Jurkat, Clone E6-1 (cell line): ENCODE measurements at regions not wholly inside any gene's neighbourhood (a gene's known extent, or its start where the extent isn't known, plus 50 kb on each side); places are given as distances from the start of the nearest gene placed in this dataset.
"Not testable (repeated sequence)": the region's sequence is repeated elsewhere in the genome, so short reads cannot be mapped to it uniquely, and the experiment has no call there.

Source experiments
- DNase-seq: peaks from one replicate; pipeline ENCODE4 v3.0.0-alpha.2; 2011; ENCODE audit warnings: low read depth, low spot score
- H3K4me3 ChIP-seq: 2 replicates; pipeline ENCODE4 v1.5.1; 2011; ENCODE audit warnings: mild to moderate bottlenecking, low read length, control low read depth, moderate library complexity

DNA sequence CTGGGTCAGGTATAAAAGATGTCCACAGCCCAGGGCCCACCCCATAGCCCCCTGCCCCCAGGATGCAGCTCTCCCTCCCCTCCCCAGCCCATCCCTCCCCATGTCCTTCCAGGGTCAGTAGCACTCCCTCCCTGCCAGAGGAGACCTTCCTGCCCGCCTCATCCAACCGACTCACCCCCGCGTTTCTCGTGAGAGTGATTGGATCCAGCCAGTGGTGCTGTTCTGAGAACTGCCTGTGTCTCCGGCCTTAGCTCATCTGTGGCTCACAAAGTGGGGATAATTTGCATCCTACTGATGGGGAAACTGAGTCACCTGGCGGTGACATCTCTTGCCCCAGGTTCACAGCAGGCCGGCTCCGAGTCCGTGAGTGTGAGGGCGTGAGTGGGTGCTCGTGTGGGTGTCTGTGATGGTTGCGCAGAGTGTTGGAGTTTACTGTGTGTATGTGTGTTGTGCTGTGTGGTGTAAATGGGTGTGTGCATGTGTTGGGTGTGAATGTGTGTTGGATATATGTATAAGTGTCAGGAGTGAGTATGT, 90.7 kb upstream of the GSE1 start:
- no peak for DNase-seq
- H3K4me3 ChIP-seq = no peak overlapping the region

GRCh38 chr16:85522842-85523601, 90.1 kb upstream of the GSE1 start:
- no peak for DNase-seq
- H3K4me3 ChIP-seq = no peak overlapping the region

GRCh38 chr16:85523602-85524364, 89.3 kb upstream of the GSE1 start:
- no peak for DNase-seq
- H3K4me3 ChIP-seq = no peak overlapping the region

GRCh38 chr16:85524365-85524629, 88.8 kb upstream of the GSE1 start:
- no peak overlapping the region for H3K4me3 ChIP-seq

GRCh38 chr16:85524630-85525419, 88.3 kb upstream of the GSE1 start:
- DNase-seq = no peak
- no peak overlapping the region for H3K4me3 ChIP-seq

More at GRCh38 chr16:85524365-85524629, 88.8 kb upstream of the GSE1 start:
- DNase-seq = no peak

- no peak for DNase-seq
- no peak overlapping the region for H3K4me3 ChIP-seq
Measured at GRCh38 chr16:85525420-85526184, 87.5 kb upstream of the GSE1 start.

DNA sequence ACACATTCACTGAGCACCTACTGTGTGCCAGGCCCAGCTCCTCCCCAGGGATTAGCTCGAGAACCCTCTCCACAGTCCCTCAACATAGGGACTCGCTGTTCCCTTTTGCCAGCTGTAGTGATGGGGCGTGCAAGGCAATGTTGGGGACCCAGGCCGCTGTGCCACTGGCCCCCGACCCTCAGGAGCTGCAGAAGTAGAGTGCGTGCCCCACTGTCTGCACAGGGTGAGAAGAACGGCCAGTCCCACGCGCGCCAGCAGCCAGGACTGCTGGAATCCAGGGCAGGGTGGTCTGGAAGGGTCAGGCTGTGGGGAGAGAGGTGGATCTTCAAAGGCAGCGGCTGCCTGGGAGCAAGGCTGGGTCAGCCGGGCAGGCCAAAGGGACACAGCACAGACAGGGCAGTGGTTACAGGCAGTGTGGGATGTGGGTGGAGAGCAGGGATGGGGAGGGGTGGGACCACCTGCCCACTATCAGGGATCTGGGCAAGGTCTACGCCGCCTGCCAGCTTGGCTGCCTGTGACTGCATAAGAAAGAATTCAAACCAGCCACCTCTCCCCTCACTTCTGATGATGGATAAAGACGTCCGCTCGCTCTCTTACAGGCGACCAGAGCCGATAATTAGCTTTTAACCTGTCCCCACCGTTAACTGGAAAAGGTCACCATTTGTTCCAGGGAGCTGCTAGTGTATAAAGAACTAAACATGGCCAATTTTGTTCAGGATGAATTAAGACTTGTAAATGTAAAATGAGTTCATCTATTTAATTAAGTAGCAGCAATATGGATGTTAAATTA, 86.7 kb upstream of the GSE1 start:
- no peak for DNase-seq
- no peak overlapping the region for H3K4me3 ChIP-seq

GRCh38 chr16:85527042-85527766, 85.9 kb upstream of the GSE1 start:
- no peak for DNase-seq
- no peak overlapping the region for H3K4me3 ChIP-seq

DNA sequence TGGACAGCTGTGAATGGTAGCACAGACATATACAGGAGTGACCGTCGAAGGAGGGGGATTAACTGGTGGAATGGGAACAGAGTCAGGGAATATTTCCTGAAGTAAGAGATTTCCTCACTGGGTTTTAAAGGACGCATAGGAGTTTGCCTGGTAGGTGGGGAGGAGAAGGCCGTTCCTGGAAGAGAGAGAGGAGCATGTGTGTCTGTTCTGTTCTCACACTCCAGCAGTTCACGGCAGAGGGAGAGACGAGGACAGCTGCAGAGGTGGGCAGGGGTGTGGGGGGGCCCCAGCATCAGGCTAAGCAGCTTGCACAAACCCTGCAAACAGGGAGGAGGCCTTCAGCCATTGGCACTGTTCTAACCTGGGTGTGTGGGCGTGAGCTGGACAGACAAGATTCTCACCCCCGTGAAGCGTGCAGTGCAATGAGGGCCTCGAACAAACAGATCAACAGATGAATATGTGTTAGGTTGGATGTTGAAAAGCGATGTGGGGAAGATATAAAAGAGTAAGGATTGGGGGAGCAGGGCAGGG, 85.3 kb upstream of the GSE1 start:
- DNase-seq = no peak
- no peak overlapping the region for H3K4me3 ChIP-seq

DNA sequence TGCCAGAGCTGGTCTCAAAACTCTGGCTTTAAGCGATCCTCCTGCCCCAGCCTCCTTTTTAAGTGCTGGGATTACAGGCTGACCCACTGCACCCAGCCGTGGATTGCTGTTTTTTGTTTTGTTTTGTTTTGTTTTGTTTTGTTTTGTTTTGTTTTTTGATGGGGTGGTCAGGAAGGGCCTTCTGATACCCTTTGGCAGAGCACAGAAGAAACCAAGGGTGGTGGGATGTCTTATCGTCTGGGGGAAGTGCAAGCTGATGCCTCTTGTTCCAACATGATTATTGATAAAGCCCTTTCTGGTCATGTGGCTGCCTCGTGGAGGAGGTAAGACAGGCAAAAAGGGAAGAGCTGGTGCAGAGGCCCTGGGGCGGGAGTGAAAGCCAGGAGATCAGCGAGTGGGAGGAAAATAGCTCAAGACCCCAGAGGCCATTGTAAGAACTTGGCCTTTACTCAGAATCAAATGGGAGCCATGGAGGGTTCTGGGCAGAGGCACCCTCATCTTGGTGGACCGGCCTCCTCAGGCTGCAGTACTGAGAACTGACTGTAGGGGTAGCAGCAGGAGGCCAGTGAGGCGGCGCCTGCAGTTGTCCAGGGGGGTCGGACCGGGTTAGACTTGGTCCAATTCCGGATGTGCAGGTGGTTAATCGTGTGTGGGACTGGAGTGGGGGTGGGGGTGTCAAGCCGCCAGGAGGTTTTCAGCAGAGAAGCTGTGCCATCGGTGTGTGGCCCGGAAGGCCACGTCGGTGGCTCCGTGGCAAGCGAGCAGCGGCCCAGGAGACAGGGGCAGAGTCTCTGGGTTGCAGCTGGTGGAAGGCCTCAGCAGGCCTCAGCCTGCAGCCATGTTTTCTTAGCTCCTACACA, 84.4 kb upstream of the GSE1 start:
- no peak for DNase-seq
- no peak overlapping the region for H3K4me3 ChIP-seq

GRCh38 chr16:85529489-85530369, 83.4 kb upstream of the GSE1 start:
- no peak overlapping the region for H3K4me3 ChIP-seq
- DNase-seq = no peak

GRCh38 chr16:85530370-85530739, 82.8 kb upstream of the GSE1 start:
- no peak for DNase-seq
- no peak overlapping the region for H3K4me3 ChIP-seq

DNA sequence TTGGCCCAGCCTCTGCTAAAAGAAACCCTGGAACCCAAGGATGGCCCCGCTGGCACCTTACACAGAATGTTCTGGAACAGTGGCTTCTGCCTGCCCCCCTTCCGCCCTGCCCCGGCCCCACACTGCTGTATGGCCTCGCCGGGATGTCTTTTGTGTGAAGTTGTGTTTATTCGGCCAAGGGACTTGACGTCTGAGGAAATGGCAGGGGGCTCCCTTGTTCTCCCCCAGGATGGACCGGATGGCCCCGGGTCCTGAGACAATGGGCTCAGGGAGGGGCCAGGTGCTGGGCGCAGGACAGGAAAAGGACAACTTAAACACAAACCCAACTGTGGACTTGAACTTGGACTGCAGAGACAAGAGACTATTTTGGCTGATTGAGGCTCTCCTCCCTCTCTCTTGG, 81.6 kb upstream of the GSE1 start:
- DNase-seq = no peak
- no peak overlapping the region for H3K4me3 ChIP-seq

DNA sequence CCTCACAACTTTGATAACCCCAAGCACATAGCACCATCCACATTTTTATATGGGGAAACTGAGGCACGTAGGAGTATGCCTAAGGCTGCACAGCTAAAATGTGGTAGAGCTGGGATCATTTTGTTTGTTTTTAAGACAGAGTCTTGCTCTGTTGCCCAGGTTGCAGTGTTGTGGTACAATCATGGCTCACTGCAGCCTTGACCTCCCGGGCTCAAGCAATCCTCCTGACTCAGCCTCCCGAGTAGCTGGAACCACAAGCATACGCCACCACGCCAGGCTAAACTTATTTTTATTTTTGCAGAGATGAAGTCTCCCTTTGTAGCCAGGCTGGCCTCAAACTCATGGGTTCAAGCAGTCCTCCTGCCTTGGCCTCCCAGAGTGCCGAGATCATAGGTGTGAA, 81.0 kb upstream of the GSE1 start:
- DNase-seq = no peak
- no peak overlapping the region for H3K4me3 ChIP-seq

- not testable (repeated sequence) for DNase-seq
Measured at GRCh38 chr16:85533593-85533992, 79.5 kb upstream of the GSE1 start.

More at GRCh38 chr16:85533593-85533992, 79.5 kb upstream of the GSE1 start:
- not testable (repeated sequence) for H3K4me3 ChIP-seq
